Panc1 (cell line): ENCODE measurements at regions not wholly inside any gene's neighbourhood (a gene's known extent, or its start where the extent isn't known, plus 50 kb on each side); places are given as distances from the start of the nearest gene placed in this dataset.
"Not testable (repeated sequence)": the region's sequence is repeated elsewhere in the genome, so short reads cannot be mapped to it uniquely, and the experiment has no call there.

Source experiments
- CTCF ChIP-seq: fragments of 450-650 bp; IDR thresholded peaks from 2 replicates; pipeline ENCODE4 v1.5.1; 2017; ENCODE audit warnings: mild to moderate bottlenecking
- TF ChIP-seq, protein P1 (sequence below), 2 experiments: IDR thresholded peaks; 2 replicates each; pipeline ENCODE4 v1.6.1; 2011 to 2012; ENCODE audit warnings: low read depth in 2 of 2, control low read depth in 1 of 2, low read length in 1 of 2, mild to moderate bottlenecking in 1 of 2, moderate library complexity in 1 of 2; ENCODE audit not compliant: insufficient read depth in 1 of 2

DNA sequence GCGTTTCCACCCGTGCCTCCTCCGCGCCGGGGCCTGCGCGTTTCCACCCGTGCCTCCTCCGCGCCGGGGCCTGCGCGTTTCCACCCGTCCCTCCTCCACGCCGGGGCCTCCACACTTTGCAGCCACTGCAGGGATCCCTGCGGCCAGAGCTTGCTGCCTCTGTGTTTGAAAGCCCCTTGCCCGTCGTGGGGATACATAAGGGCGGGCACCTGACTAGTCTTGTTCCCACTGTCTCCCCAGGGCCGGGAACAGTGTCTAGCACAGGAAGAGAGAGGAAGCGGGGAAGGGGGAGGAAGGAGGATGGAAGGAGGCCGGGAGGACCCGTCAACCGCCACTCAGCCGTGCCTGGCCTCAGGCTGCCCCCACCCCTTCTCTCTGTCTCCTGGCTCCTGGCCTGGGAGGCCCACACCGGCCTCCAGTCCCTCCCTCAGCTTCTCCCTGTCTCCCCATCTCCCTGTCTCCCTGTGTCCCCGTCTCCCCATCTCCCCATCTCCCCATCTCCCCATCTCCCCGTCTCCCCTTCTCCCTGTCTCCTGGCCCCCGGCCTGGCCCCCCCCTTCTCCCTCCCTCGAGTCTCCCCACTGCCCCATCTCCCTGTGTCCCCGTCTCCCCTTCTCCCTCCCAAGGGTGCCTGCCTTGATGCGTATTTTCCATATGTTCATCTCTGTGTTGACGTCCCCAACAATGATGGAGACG is 155.6 kb upstream of the ZNF469 start:
- not testable (repeated sequence) for TF ChIP-seq CTCF
- TF ChIP-seq, protein P1, sequence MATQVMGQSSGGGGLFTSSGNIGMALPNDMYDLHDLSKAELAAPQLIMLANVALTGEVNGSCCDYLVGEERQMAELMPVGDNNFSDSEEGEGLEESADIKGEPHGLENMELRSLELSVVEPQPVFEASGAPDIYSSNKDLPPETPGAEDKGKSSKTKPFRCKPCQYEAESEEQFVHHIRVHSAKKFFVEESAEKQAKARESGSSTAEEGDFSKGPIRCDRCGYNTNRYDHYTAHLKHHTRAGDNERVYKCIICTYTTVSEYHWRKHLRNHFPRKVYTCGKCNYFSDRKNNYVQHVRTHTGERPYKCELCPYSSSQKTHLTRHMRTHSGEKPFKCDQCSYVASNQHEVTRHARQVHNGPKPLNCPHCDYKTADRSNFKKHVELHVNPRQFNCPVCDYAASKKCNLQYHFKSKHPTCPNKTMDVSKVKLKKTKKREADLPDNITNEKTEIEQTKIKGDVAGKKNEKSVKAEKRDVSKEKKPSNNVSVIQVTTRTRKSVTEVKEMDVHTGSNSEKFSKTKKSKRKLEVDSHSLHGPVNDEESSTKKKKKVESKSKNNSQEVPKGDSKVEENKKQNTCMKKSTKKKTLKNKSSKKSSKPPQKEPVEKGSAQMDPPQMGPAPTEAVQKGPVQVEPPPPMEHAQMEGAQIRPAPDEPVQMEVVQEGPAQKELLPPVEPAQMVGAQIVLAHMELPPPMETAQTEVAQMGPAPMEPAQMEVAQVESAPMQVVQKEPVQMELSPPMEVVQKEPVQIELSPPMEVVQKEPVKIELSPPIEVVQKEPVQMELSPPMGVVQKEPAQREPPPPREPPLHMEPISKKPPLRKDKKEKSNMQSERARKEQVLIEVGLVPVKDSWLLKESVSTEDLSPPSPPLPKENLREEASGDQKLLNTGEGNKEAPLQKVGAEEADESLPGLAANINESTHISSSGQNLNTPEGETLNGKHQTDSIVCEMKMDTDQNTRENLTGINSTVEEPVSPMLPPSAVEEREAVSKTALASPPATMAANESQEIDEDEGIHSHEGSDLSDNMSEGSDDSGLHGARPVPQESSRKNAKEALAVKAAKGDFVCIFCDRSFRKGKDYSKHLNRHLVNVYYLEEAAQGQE (IDR thresholded peaks at IDR 0.05; ENCODE audit: insufficient read depth in 1 of 2, low read depth in 2 of 2, low read length in 1 of 2) = not testable (repeated sequence)
